HG02610 (cell line): ENCODE measurements at regions not wholly inside any gene's neighbourhood (a gene's known extent, or its start where the extent isn't known, plus 50 kb on each side); places are given as distances from the start of the nearest gene placed in this dataset.

ENCODE experiments used
- ATAC-seq: cut with Tn5 transposase; IDR thresholded peaks from one replicate; pipeline ENCODE4 v1.9.1; 2021; ENCODE audit warnings: mild to moderate bottlenecking, moderate library complexity; ENCODE audit not compliant: unreplicated experiment

GRCh38 chr4:11898796-11899195, 470.1 kb upstream of the HS3ST1 start:
- ATAC-seq = no peak

- ATAC-seq = no peak
Measured at GRCh38 chr4:11895766-11896165, 467.1 kb upstream of the HS3ST1 start.

- no peak for ATAC-seq
Measured at GRCh38 chr4:11894977-11895376, 466.3 kb upstream of the HS3ST1 start.

GRCh38 chr4:11894221-11894620, 465.5 kb upstream of the HS3ST1 start:
- no peak for ATAC-seq

GRCh38 chr4:11889099-11889498, 460.4 kb upstream of the HS3ST1 start:
- no peak for ATAC-seq

- ATAC-seq = no peak
Measured at GRCh38 chr4:11881947-11882346, 453.3 kb upstream of the HS3ST1 start.

- ATAC-seq = no peak
Measured at GRCh38 chr4:11881364-11881763, 452.7 kb upstream of the HS3ST1 start.

GRCh38 chr4:11878241-11878640, 449.5 kb upstream of the HS3ST1 start:
- no peak for ATAC-seq

- no peak for ATAC-seq
Measured at GRCh38 chr4:11876104-11876503, 447.4 kb upstream of the HS3ST1 start.

- no peak for ATAC-seq
Measured at GRCh38 chr4:11869191-11869870, 440.6 kb upstream of the HS3ST1 start.

GRCh38 chr4:11866391-11866790, 437.7 kb upstream of the HS3ST1 start:
- no peak for ATAC-seq

GRCh38 chr4:11860996-11861395, 432.3 kb upstream of the HS3ST1 start:
- no peak for ATAC-seq

GRCh38 chr4:11857881-11858280, 429.2 kb upstream of the HS3ST1 start:
- no peak for ATAC-seq

GRCh38 chr4:11847167-11847566, 418.5 kb upstream of the HS3ST1 start:
- ATAC-seq = no peak

GRCh38 chr4:11843927-11844326, 415.2 kb upstream of the HS3ST1 start:
- no peak for ATAC-seq

- ATAC-seq = no peak
Measured at GRCh38 chr4:11843340-11843739, 414.6 kb upstream of the HS3ST1 start.

- no peak for ATAC-seq
Measured at GRCh38 chr4:11842620-11843263, 414.0 kb upstream of the HS3ST1 start.

GRCh38 chr4:11839889-11840288, 411.2 kb upstream of the HS3ST1 start:
- ATAC-seq = no peak

GRCh38 chr4:11831739-11832138, 403.0 kb upstream of the HS3ST1 start:
- ATAC-seq = no peak

- ATAC-seq = no peak
Measured at GRCh38 chr4:11824566-11824965, 395.9 kb upstream of the HS3ST1 start.

GRCh38 chr4:11821772-11822430, 393.2 kb upstream of the HS3ST1 start:
- ATAC-seq = no peak

GRCh38 chr4:11817088-11817487, 388.4 kb upstream of the HS3ST1 start:
- no peak for ATAC-seq
